Thoracic aorta (tissue), 2 donors: ENCODE measurements at regions not wholly inside any gene's neighbourhood (a gene's known extent, or its start where the extent isn't known, plus 50 kb on each side); places are given as distances from the start of the nearest gene placed in this dataset.

Source experiments
- ATAC-seq: fragments of 150-250 bp; one replicate; pipeline ENCODE4 v1.8.0; 2017; ENCODE audit warnings: low read depth; ENCODE audit not compliant: insufficient number of reproducible peaks, low FRiP score
- DNase-seq: peaks from one replicate; pipeline ENCODE4 v3.0.0-alpha.2; 2020; ENCODE audit warnings: low spot score
- H3K27ac ChIP-seq, 2 donors: fragments of 200-600 bp; sonication (generic); 1 replicate in 1 of 2; 2 replicates in 1 of 2; pipeline ENCODE4 v1.5.1; 2016; ENCODE audit warnings: mild to moderate bottlenecking in 2 of 2, moderate library complexity in 2 of 2
- H3K27me3 ChIP-seq: fragments of 200-600 bp; sonication (generic); replicated peaks from 2 replicates; pipeline ENCODE4 v1.6.0; 2016; ENCODE audit warnings: mild to moderate bottlenecking; ENCODE audit not compliant: insufficient read depth
- H3K36me3 ChIP-seq: fragments of 200-600 bp; sonication (generic); one replicate; pipeline ENCODE4 v1.5.1; 2016
- H3K4me1 ChIP-seq, 2 donors: fragments of 200-600 bp; sonication (generic); 1 replicate in 1 of 2; 2 replicates in 1 of 2; pipeline versions ENCODE4 v1.5.1 to v1.6.0; 2016; ENCODE audit warnings: low read depth in 2 of 2, mild to moderate bottlenecking in 1 of 2; ENCODE audit not compliant: control insufficient read depth in 1 of 2
- H3K4me3 ChIP-seq: fragments of 200-600 bp; sonication (generic); 2 replicates; pipeline ENCODE4 v1.5.1; 2016; ENCODE audit warnings: mild to moderate bottlenecking
- H3K9me3 ChIP-seq: fragments of 200-600 bp; sonication (generic); 2 replicates; pipeline ENCODE4 v1.5.1; 2016
- TF ChIP-seq, protein P1 (sequence below): fragments of 200-600 bp; sonication (generic); IDR thresholded peaks from one replicate; pipeline ENCODE4 v1.5.1; 2019; ENCODE audit warnings: antibody characterized with exemption

DNA sequence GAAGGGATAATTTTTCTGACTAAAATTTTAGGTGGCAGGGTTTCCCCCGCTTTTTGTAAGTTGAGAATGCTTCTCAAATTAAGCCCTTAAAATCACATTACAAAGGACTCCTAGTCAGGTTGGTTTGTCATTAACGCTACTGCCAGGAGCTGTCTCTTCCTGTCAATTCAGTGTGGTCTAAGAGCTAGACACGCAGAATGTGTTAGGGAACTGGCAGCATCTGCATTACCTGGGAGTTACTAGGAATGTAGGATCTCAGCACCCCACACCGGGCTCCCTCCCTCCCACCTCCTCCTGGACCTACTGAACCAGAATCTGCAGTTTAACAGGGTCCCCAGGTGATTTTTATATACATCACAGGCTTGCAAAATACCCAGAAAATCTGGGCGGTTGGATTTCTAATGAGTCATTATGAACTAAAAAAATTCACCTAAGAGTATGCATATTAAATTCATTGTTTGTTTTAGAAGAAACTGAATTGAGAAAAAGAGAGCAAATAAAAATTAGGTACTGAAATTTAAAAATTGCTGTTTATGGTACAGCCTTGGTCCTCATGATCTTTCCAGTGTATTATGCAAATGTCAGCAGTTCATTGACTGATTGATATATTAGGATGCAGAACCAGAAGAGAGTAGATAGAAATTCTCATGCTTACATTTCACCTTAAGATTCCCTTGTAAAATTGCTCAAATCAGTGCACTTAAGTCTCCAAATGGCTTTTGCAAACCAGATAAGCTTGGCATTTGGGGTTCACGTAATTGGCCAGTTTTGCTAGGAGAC is 130.9 kb upstream of the ITGA6 start:
- Histone ChIP-seq H3K27ac (no peak overlapping the region), H3K9me3 (no peaks in the 10 kb centered on the region), H3K4me1 (no peaks in the 10 kb centered on the region), H3K4me3 (no peak overlapping the region), H3K27me3 (no peaks in the 10 kb centered on the region), H3K36me3 (no peaks in the 10 kb centered on the region)
- ATAC-seq (no peak), DNase-seq (no peak)
- TF ChIP-seq, protein P1, sequence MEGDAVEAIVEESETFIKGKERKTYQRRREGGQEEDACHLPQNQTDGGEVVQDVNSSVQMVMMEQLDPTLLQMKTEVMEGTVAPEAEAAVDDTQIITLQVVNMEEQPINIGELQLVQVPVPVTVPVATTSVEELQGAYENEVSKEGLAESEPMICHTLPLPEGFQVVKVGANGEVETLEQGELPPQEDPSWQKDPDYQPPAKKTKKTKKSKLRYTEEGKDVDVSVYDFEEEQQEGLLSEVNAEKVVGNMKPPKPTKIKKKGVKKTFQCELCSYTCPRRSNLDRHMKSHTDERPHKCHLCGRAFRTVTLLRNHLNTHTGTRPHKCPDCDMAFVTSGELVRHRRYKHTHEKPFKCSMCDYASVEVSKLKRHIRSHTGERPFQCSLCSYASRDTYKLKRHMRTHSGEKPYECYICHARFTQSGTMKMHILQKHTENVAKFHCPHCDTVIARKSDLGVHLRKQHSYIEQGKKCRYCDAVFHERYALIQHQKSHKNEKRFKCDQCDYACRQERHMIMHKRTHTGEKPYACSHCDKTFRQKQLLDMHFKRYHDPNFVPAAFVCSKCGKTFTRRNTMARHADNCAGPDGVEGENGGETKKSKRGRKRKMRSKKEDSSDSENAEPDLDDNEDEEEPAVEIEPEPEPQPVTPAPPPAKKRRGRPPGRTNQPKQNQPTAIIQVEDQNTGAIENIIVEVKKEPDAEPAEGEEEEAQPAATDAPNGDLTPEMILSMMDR: no peak

DNA sequence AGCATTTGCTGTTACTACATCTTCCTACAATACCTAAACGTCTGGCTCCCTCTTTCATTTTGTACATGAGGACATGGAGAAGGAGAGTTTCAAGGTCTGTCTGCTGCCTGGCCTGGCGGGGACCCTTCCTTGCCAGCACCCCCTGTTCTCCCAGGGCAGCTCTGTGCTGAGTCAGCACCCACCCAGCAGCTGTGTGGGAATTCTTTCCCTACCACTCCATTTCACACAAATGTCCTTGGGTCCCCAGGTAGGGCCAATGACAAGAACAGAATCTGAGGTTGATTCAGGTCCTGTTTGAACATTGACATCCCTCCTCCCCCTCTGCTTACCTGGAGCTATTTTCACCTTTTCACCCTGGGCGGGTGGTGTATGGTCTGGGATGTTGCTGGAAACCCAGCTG is 129.9 kb upstream of the ITGA6 start:
- H3K36me3 ChIP-seq: no peaks in the 10 kb centered on the region
- no peaks in the 10 kb centered on the region for H3K9me3 ChIP-seq
- no peak overlapping the region for H3K4me3 ChIP-seq
- H3K27ac ChIP-seq: no peak overlapping the region
- no peaks in the 10 kb centered on the region for H3K4me1 ChIP-seq
- ATAC-seq (no peak), DNase-seq (no peak)
- TF ChIP-seq, protein P1: no peak
- H3K27me3 ChIP-seq: no peaks in the 10 kb centered on the region

DNA sequence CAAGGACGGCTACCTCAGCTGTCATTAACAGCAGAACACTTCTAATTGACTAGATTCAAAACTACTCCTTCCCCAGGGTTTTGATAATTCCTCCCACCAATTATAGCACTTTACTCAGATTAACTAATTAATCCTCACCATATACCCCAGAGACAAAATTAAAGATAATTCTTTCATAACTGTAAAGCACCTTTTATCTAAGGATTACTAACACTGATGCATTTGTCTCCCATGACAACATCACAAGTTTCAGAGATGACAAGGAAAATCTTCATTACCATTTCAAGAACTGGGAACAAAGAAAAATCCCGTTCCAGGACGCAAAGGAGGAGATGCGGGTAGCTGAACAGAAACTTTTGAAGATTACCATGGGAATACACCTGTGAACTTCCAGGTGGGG is 129.4 kb upstream of the ITGA6 start:
- H3K27ac ChIP-seq: no peak overlapping the region
- TF ChIP-seq, protein P1: no peak

DNA sequence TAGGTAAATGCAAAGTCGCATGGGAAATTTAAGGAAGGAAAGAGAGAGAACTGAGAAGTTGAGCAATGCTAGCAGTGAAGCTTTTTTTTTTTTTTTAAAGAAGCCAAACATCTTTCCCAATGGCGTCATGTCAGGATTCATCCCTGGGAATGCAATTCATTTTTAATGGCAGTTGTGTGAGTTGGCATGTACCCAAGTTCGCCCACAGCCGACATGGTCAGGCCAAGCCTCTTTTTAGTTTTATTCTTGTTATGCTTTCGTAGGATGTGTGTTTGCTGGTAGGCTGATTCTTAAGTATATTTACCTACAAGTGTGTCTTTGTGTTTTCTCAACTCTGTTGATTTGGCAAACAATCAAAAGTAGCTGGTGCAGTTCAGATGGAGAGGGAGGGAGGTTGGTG is 127.6 kb upstream of the ITGA6 start:
- Histone ChIP-seq H3K27ac (no peak overlapping the region), H3K4me1 (no peaks in the 10 kb centered on the region), H3K9me3 (no peaks in the 10 kb centered on the region), H3K4me3 (no peak overlapping the region), H3K36me3 (no peaks in the 10 kb centered on the region), H3K27me3 (no peaks in the 10 kb centered on the region)
- ATAC-seq: no peak
- no peak for DNase-seq
- TF ChIP-seq, protein P1: no peak

More for the DNA sequence above, 129.4 kb upstream of the ITGA6 start:
- no peak overlapping the region for H3K4me3 ChIP-seq
- no peaks in the 10 kb centered on the region for H3K9me3 ChIP-seq
- H3K27me3 ChIP-seq: no peaks in the 10 kb centered on the region
- no peaks in the 10 kb centered on the region for H3K4me1 ChIP-seq
- no peak for ATAC-seq
- no peaks in the 10 kb centered on the region for H3K36me3 ChIP-seq
- DNase-seq: no peak

DNA sequence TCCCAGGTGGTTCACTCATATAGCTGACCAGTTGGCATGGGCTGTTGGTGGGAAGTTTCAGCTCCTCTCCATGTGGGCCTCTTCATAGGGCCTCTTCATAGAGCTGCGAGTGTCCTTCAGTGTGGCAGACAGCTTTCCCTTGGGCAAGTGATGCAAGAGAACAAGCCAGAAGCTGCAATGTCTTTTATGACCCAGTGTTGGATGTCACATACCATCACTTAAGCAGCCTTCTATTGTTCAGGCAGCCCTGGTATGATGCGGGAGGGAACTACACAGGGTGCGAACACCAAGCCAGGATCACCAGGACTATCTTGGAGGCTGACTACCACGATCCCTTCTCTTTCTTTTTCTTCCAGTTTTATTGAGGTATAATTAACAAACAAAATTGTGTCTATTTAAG is 126.5 kb upstream of the ITGA6 start:
- DNase-seq: no peak
- Histone ChIP-seq H3K4me1 (no peaks in the 10 kb centered on the region), H3K27ac (no peak overlapping the region), H3K9me3 (no peaks in the 10 kb centered on the region), H3K27me3 (no peaks in the 10 kb centered on the region), H3K36me3 (no peaks in the 10 kb centered on the region), H3K4me3 (no peak overlapping the region)
- no peak for ATAC-seq
- TF ChIP-seq, protein P1: no peak
